HG03558 (cell line): ENCODE measurements at regions not wholly inside any gene's neighbourhood (a gene's known extent, or its start where the extent isn't known, plus 50 kb on each side); places are given as distances from the start of the nearest gene placed in this dataset.
"Not testable (repeated sequence)": the region's sequence is repeated elsewhere in the genome, so short reads cannot be mapped to it uniquely, and the experiment has no call there.

Experiments
- ATAC-seq: cut with Tn5 transposase; IDR thresholded peaks from one replicate; pipeline ENCODE4 v1.9.1; 2021; ENCODE audit warnings: moderate number of reproducible peaks; ENCODE audit not compliant: unreplicated experiment; ENCODE audit errors: extremely low read depth

GRCh38 chr10:30765022-30765615 lies 135.6 kb upstream of the LYZL2 start:
- no peak for ATAC-seq

GRCh38 chr10:30763918-30764317 lies 134.4 kb upstream of the LYZL2 start:
- no peak for ATAC-seq

- no peak for ATAC-seq
Observed at GRCh38 chr10:30762620-30763019, 133.1 kb upstream of the LYZL2 start.

- ATAC-seq, result no peak
Observed at GRCh38 chr10:30759423-30759822, 129.9 kb upstream of the LYZL2 start.

- no peak for ATAC-seq
Observed at GRCh38 chr10:30758338-30758737, 128.8 kb upstream of the LYZL2 start.

- ATAC-seq, result no peak
Observed at GRCh38 chr10:30756896-30757295, 127.3 kb upstream of the LYZL2 start.

GRCh38 chr10:30756151-30756550 lies 126.6 kb upstream of the LYZL2 start:
- no peak for ATAC-seq

- no peak for ATAC-seq
Observed at GRCh38 chr10:30755441-30755953, 125.9 kb upstream of the LYZL2 start.

- ATAC-seq, result no peak
Observed at GRCh38 chr10:30752481-30752881, 122.9 kb upstream of the LYZL2 start.

- ATAC-seq, result no peak
Observed at GRCh38 chr10:30751678-30752331, 122.3 kb upstream of the LYZL2 start.

GRCh38 chr10:30750971-30751677 lies 121.6 kb upstream of the LYZL2 start:
- no peak for ATAC-seq

- no peak for ATAC-seq
Observed at GRCh38 chr10:30749385-30749784, 119.8 kb upstream of the LYZL2 start.

GRCh38 chr10:30748152-30748973 lies 118.8 kb upstream of the LYZL2 start:
- no peak for ATAC-seq

GRCh38 chr10:30747633-30748032 lies 118.1 kb upstream of the LYZL2 start:
- no peak for ATAC-seq

GRCh38 chr10:30745953-30746352 lies 116.4 kb upstream of the LYZL2 start:
- no peak for ATAC-seq

- no peak for ATAC-seq
Observed at GRCh38 chr10:30744106-30744505, 114.6 kb upstream of the LYZL2 start.

- ATAC-seq, result no peak
Observed at GRCh38 chr10:30743586-30743985, 114.0 kb upstream of the LYZL2 start.

- ATAC-seq, result peak; percentile 72
Observed at GRCh38 chr10:30742471-30742870, 112.9 kb upstream of the LYZL2 start.

GRCh38 chr10:30740774-30741173 lies 111.2 kb upstream of the LYZL2 start:
- not testable (repeated sequence) for ATAC-seq

GRCh38 chr10:30738416-30738815 lies 108.9 kb upstream of the LYZL2 start:
- no peak for ATAC-seq
